ENCODE measurements at regions not wholly inside any gene's neighbourhood (a gene's known extent, or its start where the extent isn't known, plus 50 kb on each side); places are given as distances from the start of the nearest gene placed in this dataset.

- DNase-seq, result no peak
- Mint-ChIP-seq H3K9me3 (no peaks in the 10 kb centered on the region), H3K27me3 (ENCODE audit: low read depth, poor library complexity) (no peaks in the 10 kb centered on the region), H3K4me1 (no peaks in the 10 kb centered on the region), H3K4me3 (no peak overlapping the region), H3K27ac (no peak overlapping the region), H3K36me3 (ENCODE audit: low read depth) (no peaks in the 10 kb centered on the region)
- TF ChIP-seq CTCF (IDR thresholded peaks at IDR 0.05), result no peak
These were observed 1355.6 kb downstream of the FAM133A start for GRCh38 chrX:95029571-95029970.

- Mint-ChIP-seq H3K4me1 (no peaks in the 10 kb centered on the region), H3K4me3 (no peak overlapping the region), H3K36me3 (ENCODE audit: low read depth) (no peaks in the 10 kb centered on the region), H3K27ac (no peak overlapping the region), H3K9me3 (peaks cover 8% of the 10 kb centered on the region), H3K27me3 (ENCODE audit: low read depth, poor library complexity) (no peaks in the 10 kb centered on the region)
- no peak for TF ChIP-seq CTCF (IDR thresholded peaks at IDR 0.05)
- no peak for DNase-seq
These were observed 1366.1 kb downstream of the FAM133A start for GRCh38 chrX:95040104-95040503.

- no peaks in the 10 kb centered on the region for H3K36me3 Mint-ChIP-seq (ENCODE audit: low read depth)
- H3K27ac Mint-ChIP-seq, result no peak overlapping the region
- TF ChIP-seq CTCF (IDR thresholded peaks at IDR 0.05), result no peak
- no peaks in the 10 kb centered on the region for H3K4me1 Mint-ChIP-seq
- H3K9me3 Mint-ChIP-seq, result no peaks in the 10 kb centered on the region
- H3K4me3 Mint-ChIP-seq, result no peak overlapping the region
- no peak for DNase-seq
- H3K27me3 Mint-ChIP-seq (ENCODE audit: low read depth, poor library complexity), result peaks cover 4% of the 10 kb centered on the region
These were observed 1370.3 kb downstream of the FAM133A start for GRCh38 chrX:95044331-95044730.

DNA sequence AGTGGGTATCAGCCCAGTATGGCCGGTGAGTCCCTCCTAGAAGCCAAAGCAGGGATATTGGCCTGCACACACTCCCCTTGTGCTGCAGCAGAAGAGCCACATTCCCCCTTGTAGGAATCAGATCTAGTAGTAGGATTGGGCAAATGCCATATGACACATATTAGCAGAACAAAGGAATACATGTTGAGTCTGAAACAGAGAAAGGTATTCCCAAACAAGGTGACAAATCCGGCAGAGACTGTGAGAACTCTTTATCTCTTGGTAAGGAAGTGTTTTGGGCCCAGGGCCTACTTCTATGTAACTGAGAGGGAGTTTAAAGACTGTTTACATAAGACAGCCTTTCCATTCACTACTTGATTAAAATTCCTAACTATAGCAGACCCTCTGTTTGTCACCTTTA, 1382.0 kb downstream of the FAM133A start:
- Mint-ChIP-seq H3K9me3 (no peaks in the 10 kb centered on the region), H3K4me1 (no peaks in the 10 kb centered on the region), H3K36me3 (ENCODE audit: low read depth) (no peaks in the 10 kb centered on the region), H3K27ac (no peak overlapping the region), H3K4me3 (no peak overlapping the region), H3K27me3 (ENCODE audit: low read depth, poor library complexity) (no peaks in the 10 kb centered on the region)
- no peak for TF ChIP-seq CTCF (IDR thresholded peaks at IDR 0.05)
- no peak for DNase-seq

GRCh38 chrX:95056901-95057300, 1382.9 kb downstream of the FAM133A start:
- no peak for TF ChIP-seq CTCF (IDR thresholded peaks at IDR 0.05)

GRCh38 chrX:95057341-95057740, 1383.3 kb downstream of the FAM133A start:
- no peak for TF ChIP-seq CTCF (IDR thresholded peaks at IDR 0.05)
- no peak overlapping the region for H3K27ac Mint-ChIP-seq
- no peaks in the 10 kb centered on the region for H3K36me3 Mint-ChIP-seq (ENCODE audit: low read depth)
- H3K27me3 Mint-ChIP-seq (ENCODE audit: low read depth, poor library complexity), result no peaks in the 10 kb centered on the region
- H3K9me3 Mint-ChIP-seq, result no peaks in the 10 kb centered on the region
- no peak overlapping the region for H3K4me3 Mint-ChIP-seq
- DNase-seq, result no peak
- H3K4me1 Mint-ChIP-seq, result no peaks in the 10 kb centered on the region

More at GRCh38 chrX:95056901-95057300, 1382.9 kb downstream of the FAM133A start:
- Mint-ChIP-seq H3K4me1 (no peaks in the 10 kb centered on the region), H3K36me3 (ENCODE audit: low read depth) (no peaks in the 10 kb centered on the region), H3K27me3 (ENCODE audit: low read depth, poor library complexity) (no peaks in the 10 kb centered on the region), H3K4me3 (no peak overlapping the region), H3K27ac (no peak overlapping the region), H3K9me3 (no peaks in the 10 kb centered on the region)
- DNase-seq, result no peak

All from nephron progenitor cell (in vitro differentiated cells).